Endothelial cell of umbilical vein (primary cell): ENCODE measurements at regions not wholly inside any gene's neighbourhood (a gene's known extent, or its start where the extent isn't known, plus 50 kb on each side); places are given as distances from the start of the nearest gene placed in this dataset.

ENCODE experiments used
- BruUV-seq: library from RNA; stranded (reverse); fragments of 400-500 nt; replicated peaks from 2 replicates; lab custom pipeline; 2021; lab: Mats Ljungman, UMichigan
- CTCF ChIA-PET: fragments of 300-600, 350-600 bp; sonication (Branson Sonifier 250); formaldehyde crosslinking; loops from one replicate; lab custom pipeline; 2021; ENCODE audit warnings: antibody characterized with exemption, inconsistent platforms; lab: Charles Lee
- POLR2A ChIA-PET: fragments of 300-600, 350-600 bp; sonication (Branson Sonifier 250); formaldehyde crosslinking; loops from one replicate; lab custom pipeline; 2021; ENCODE audit warnings: antibody characterized with exemption, inconsistent platforms; lab: Charles Lee
- DNase-seq: peaks from one replicate; pipeline ENCODE4 v3.0.0-alpha.2; 2011; ENCODE audit warnings: low read depth, low spot score
- FAIRE-seq: peaks from 2 replicates; lab custom pipeline; 2011; peaks lifted over from hg19 to GRCh38; lab: Jason Lieb, UNC
- H2AFZ ChIP-seq: 2 replicates; pipeline ENCODE4 v1.6.0; 2012; ENCODE audit warnings: low read depth, low read length, control low read depth, inconsistent platforms
- H3K27ac ChIP-seq: 2 replicates; pipeline ENCODE4 v1.5.1; 2011; ENCODE audit warnings: low read depth, mild to moderate bottlenecking, control low read depth, low read length, moderate library complexity; ENCODE audit not compliant: insufficient read depth
- H3K27me3 ChIP-seq, 2 experiments: 2 replicates each; pipeline versions ENCODE4 v1.6.0 to v1.6.1; 2011; ENCODE audit warnings: low read length in 2 of 2, mixed read lengths in 1 of 2; ENCODE audit not compliant: control insufficient read depth in 2 of 2, insufficient read depth in 2 of 2
- H3K36me3 ChIP-seq, 2 experiments: 2 replicates in 1 of 2; 3 replicates in 1 of 2; pipeline ENCODE4 v1.5.1; 2011; ENCODE audit warnings: low read length in 2 of 2, mild to moderate bottlenecking in 1 of 2, moderate library complexity in 1 of 2; ENCODE audit not compliant: control insufficient read depth in 2 of 2, insufficient read depth in 2 of 2; ENCODE audit errors: extremely low read depth in 1 of 2
- H3K4me1 ChIP-seq: 3 replicates; pipeline ENCODE4 v1.5.1; 2011; ENCODE audit warnings: mild to moderate bottlenecking, low read length; ENCODE audit not compliant: control insufficient read depth, insufficient read depth; ENCODE audit errors: extremely low read depth
- H3K4me2 ChIP-seq: 2 replicates; pipeline ENCODE4 v1.6.1; 2011; ENCODE audit warnings: low read length, control low read depth, mixed read lengths; ENCODE audit not compliant: insufficient read depth
- H3K4me3 ChIP-seq, 3 experiments: fragments of 200-600 bp in 1 of 3; sonication (generic), shearing (Covaris generic) in 1 of 3; replicated peaks in 1 of 3; 2 replicates each; pipeline ENCODE4 v1.5.1; 2011 to 2016; ENCODE audit warnings: control low read depth in 3 of 3, low read length in 3 of 3, mild to moderate bottlenecking in 2 of 3, inconsistent platforms in 1 of 3, low read depth in 1 of 3, moderate library complexity in 1 of 3; ENCODE audit not compliant: insufficient read depth in 1 of 3
- H3K79me2 ChIP-seq: 2 replicates; pipeline ENCODE4 v1.6.0; 2012; ENCODE audit warnings: low read length, inconsistent platforms; ENCODE audit not compliant: control insufficient read depth, insufficient read depth
- H3K9ac ChIP-seq: replicated peaks from 2 replicates; pipeline ENCODE3; 2011; ENCODE audit warnings: low read length, control low read depth; ENCODE audit not compliant: insufficient read depth; ENCODE audit errors: extremely low read depth
- H3K9me1 ChIP-seq: replicated peaks from 3 replicates; pipeline ENCODE4 v1.6.0; 2011; ENCODE audit warnings: mild to moderate bottlenecking, low read length; ENCODE audit not compliant: control insufficient read depth, insufficient read depth; ENCODE audit errors: extremely low read depth
- H3K9me3 ChIP-seq: replicated peaks from 2 replicates; pipeline ENCODE4 v1.5.1; 2012; ENCODE audit warnings: low read length, inconsistent platforms; ENCODE audit not compliant: control insufficient read depth, insufficient read depth
- H4K20me1 ChIP-seq: replicated peaks from 2 replicates; pipeline ENCODE3; 2011; ENCODE audit warnings: mild to moderate bottlenecking, low read length; ENCODE audit not compliant: control insufficient read depth, insufficient read depth; ENCODE audit errors: extremely low read depth
- GATA2 ChIP-seq: IDR thresholded peaks from 2 replicates; pipeline ENCODE4 v1.7.0; 2011; ENCODE audit warnings: low read depth, mild to moderate bottlenecking, moderate library complexity, mixed read lengths, low read length; ENCODE audit not compliant: insufficient read length, insufficient read depth
- JUN ChIP-seq: IDR thresholded peaks from 2 replicates; pipeline ENCODE4 v1.6.1; 2011; ENCODE audit warnings: borderline replicate concordance, low read depth; ENCODE audit not compliant: insufficient read length, insufficient read depth
- MYC ChIP-seq: IDR thresholded peaks from one replicate; pipeline ENCODE4 v1.6.1; 2011; ENCODE audit warnings: mild to moderate bottlenecking, low read depth, low read length
- POLR2A ChIP-seq: IDR thresholded peaks from 2 replicates; pipeline ENCODE4 v1.6.1; 2012; ENCODE audit warnings: low read depth, mild to moderate bottlenecking, control low read depth, low read length
- POLR2AphosphoS5 ChIP-seq: IDR thresholded peaks from 2 replicates; pipeline ENCODE4 v1.6.1; 2012; ENCODE audit warnings: low read depth, mild to moderate bottlenecking, control low read depth, low read length, moderate library complexity; ENCODE audit not compliant: insufficient read depth
- dilution Hi-C: fragments of 300-500 bp; cut with MboI; formaldehyde crosslinking; loops from one replicate; pipeline ENCODE4 v1.15.0; 2019; ENCODE audit warnings: low sequenced_read_pairs; ENCODE audit not compliant: extremely low pct_ligation_motif_present
- intact Hi-C: fragments of 100-400 bp; cut with micrococcal nuclease; formaldehyde crosslinking; loops from one replicate; pipeline ENCODE4 v1.10.0; 2022

- Histone ChIP-seq H3K9ac (no peak overlapping the region), H3K4me1 (no peaks in the 10 kb centered on the region), H4K20me1 (no peaks in the 10 kb centered on the region), H3K4me3 (no peak overlapping the region), H3K9me1 (no peaks in the 10 kb centered on the region), H3K27ac (no peak overlapping the region), H3K27me3 (no peaks in the 10 kb centered on the region), H3K36me3 (no peaks in the 10 kb centered on the region), H3K79me2 (no peaks in the 10 kb centered on the region), H2AFZ (no peak overlapping the region), H3K9me3 (peaks cover 5% of the 10 kb centered on the region), H3K4me2 (no peak overlapping the region)
- dilution Hi-C loops (no loop called here), intact Hi-C loops (no loop called here)
- CTCF ChIA-PET, result no interaction called here
- no peak for DNase-seq
- FAIRE-seq, result no peak
- no peak for TF ChIP-seq MYC
- BruUV-seq, result no TSS peak
- POLR2A ChIA-PET, result no interaction called here
Observed at GRCh38 chr11:37699644-37700043, 1101.6 kb upstream of the RAG2 start.

DNA sequence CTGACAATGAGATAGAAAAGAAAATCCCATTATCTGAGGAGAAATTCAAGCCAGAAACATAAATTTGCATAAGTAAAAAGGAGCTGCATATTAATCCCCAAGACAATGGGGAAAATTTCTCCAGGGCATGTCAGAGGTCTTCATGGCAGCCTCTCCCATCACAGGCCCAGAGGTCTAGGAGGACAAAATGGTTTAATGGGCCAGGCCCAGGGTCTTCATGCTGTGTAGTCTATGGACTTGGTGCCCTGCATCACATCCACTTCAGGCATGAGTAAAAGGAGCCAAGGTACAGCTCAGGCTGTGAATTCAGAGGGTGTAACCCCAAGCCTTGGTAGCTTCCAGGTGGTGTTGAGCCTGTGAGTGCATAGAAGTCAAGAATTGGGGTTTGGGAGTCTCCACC lies 1097.2 kb upstream of the RAG2 start:
- no peaks in the 10 kb centered on the region for H3K9me1 ChIP-seq
- no peak overlapping the region for H3K27ac ChIP-seq
- CTCF ChIA-PET, result no interaction called here
- no peaks in the 10 kb centered on the region for H3K27me3 ChIP-seq
- no peak overlapping the region for H3K4me2 ChIP-seq
- no peak overlapping the region for H2AFZ ChIP-seq
- H4K20me1 ChIP-seq, result no peaks in the 10 kb centered on the region
- H3K4me3 ChIP-seq, result no peak overlapping the region
- H3K79me2 ChIP-seq, result no peaks in the 10 kb centered on the region
- DNase-seq (no peak), FAIRE-seq (no peak)
- H3K36me3 ChIP-seq, result no peaks in the 10 kb centered on the region
- BruUV-seq, result no TSS peak
- POLR2A ChIA-PET, result no interaction called here
- dilution Hi-C loops (no loop called here), intact Hi-C loops (no loop called here)
- peaks cover 9% of the 10 kb centered on the region for H3K9me3 ChIP-seq
- H3K9ac ChIP-seq, result no peak overlapping the region
- TF ChIP-seq GATA2 (no peak), JUN (no peak), POLR2AphosphoS5 (no peak), POLR2A (no peak)
- no peaks in the 10 kb centered on the region for H3K4me1 ChIP-seq
